ENCODE measurements at regions not wholly inside any gene's neighbourhood (a gene's known extent, or its start where the extent isn't known, plus 50 kb on each side); places are given as distances from the start of the nearest gene placed in this dataset.

- Histone ChIP-seq H3K4me3 (ENCODE audit: insufficient read depth, low read depth, low read length) (no peak overlapping the region), H3K36me3 (ENCODE audit: insufficient read depth, low read length) (no peaks in the 10 kb centered on the region), H3K79me2 (ENCODE audit: insufficient read depth, low read length) (no peaks in the 10 kb centered on the region), H4K20me1 (ENCODE audit: insufficient read depth, low read length) (no peaks in the 10 kb centered on the region), H3K9me3 (ENCODE audit: insufficient read depth, low read depth, low read length) (no peaks in the 10 kb centered on the region), H3K9ac (ENCODE audit: low read length) (no peak overlapping the region), H2AFZ (ENCODE audit: low read depth, low read length) (no peak overlapping the region), H3K4me2 (ENCODE audit: low read length) (no peak overlapping the region), H3K27ac (ENCODE audit: low read depth, low read length) (no peak overlapping the region), H3K27me3 (ENCODE audit: insufficient read depth, low read length) (no peaks in the 10 kb centered on the region), H3K4me1 (ENCODE audit: insufficient read depth, low read length) (no peaks in the 10 kb centered on the region)
- DNase-seq (ENCODE audit: low read depth) (no peak), FAIRE-seq (no peak)
- no peaks in the 10 kb centered on the region for H3K9me3 Mint-ChIP-seq (ENCODE audit: unreplicated experiment)
- no peak overlapping the region for H3K4me3 Mint-ChIP-seq (ENCODE audit: unreplicated experiment)
- H3K36me3 Mint-ChIP-seq (ENCODE audit: low read depth, unreplicated experiment), result no peaks in the 10 kb centered on the region
- H3K27me3 Mint-ChIP-seq (ENCODE audit: low read depth, unreplicated experiment), result no peaks in the 10 kb centered on the region
- no peak overlapping the region for H3K27ac Mint-ChIP-seq (ENCODE audit: unreplicated experiment)
- no peak for TF ChIP-seq EZH2 (IDR thresholded peaks at IDR 0.05; ENCODE audit: insufficient read depth, low read length)
- TF ChIP-seq, protein P1, sequence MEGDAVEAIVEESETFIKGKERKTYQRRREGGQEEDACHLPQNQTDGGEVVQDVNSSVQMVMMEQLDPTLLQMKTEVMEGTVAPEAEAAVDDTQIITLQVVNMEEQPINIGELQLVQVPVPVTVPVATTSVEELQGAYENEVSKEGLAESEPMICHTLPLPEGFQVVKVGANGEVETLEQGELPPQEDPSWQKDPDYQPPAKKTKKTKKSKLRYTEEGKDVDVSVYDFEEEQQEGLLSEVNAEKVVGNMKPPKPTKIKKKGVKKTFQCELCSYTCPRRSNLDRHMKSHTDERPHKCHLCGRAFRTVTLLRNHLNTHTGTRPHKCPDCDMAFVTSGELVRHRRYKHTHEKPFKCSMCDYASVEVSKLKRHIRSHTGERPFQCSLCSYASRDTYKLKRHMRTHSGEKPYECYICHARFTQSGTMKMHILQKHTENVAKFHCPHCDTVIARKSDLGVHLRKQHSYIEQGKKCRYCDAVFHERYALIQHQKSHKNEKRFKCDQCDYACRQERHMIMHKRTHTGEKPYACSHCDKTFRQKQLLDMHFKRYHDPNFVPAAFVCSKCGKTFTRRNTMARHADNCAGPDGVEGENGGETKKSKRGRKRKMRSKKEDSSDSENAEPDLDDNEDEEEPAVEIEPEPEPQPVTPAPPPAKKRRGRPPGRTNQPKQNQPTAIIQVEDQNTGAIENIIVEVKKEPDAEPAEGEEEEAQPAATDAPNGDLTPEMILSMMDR (IDR thresholded peaks at IDR 0.05; ENCODE audit: insufficient read depth, low read depth, low read length), result no peak
- H3K4me1 Mint-ChIP-seq (ENCODE audit: low read depth, unreplicated experiment), result peaks cover 2% of the 10 kb centered on the region
Measured at GRCh38 chr4:67080046-67080557, 465.2 kb downstream of the CENPC start.

DNA sequence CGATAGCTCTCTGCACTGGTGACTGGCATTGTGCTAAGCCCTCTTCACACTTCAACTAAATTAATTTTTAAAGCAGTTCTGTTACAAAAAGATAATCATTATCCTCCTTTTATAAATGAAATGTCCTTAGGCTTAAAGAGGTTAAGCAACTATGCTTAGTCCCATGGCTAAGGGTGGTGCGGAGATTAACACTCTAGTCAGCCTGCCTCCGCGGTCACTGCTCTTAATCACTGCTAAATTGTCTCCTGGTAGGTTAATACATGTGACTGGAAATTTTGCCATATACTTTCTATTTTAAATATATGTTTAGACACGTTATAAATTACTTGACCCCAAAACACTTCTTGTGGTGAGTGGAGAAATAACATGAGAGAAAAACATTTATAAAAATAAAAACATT, 473.7 kb downstream of the CENPC start:
- Histone ChIP-seq H3K4me1 (ENCODE audit: insufficient read depth, low read length) (no peaks in the 10 kb centered on the region), H3K9me3 (ENCODE audit: insufficient read depth, low read depth, low read length) (no peaks in the 10 kb centered on the region), H3K27ac (ENCODE audit: low read depth, low read length) (no peak overlapping the region), H4K20me1 (ENCODE audit: insufficient read depth, low read length) (no peaks in the 10 kb centered on the region), H3K4me3 (ENCODE audit: insufficient read depth, low read depth, low read length) (no peak overlapping the region), H3K36me3 (ENCODE audit: insufficient read depth, low read length) (no peaks in the 10 kb centered on the region), H3K79me2 (ENCODE audit: insufficient read depth, low read length) (no peaks in the 10 kb centered on the region), H3K9ac (ENCODE audit: low read length) (no peak overlapping the region), H3K4me2 (ENCODE audit: low read length) (no peak overlapping the region), H3K27me3 (ENCODE audit: insufficient read depth, low read length) (no peaks in the 10 kb centered on the region), H2AFZ (ENCODE audit: low read depth, low read length) (no peak overlapping the region)
- no peaks in the 10 kb centered on the region for H3K27me3 Mint-ChIP-seq (ENCODE audit: low read depth, unreplicated experiment)
- no peak overlapping the region for H3K27ac Mint-ChIP-seq (ENCODE audit: unreplicated experiment)
- FAIRE-seq, result no peak
- no peak for DNase-seq (ENCODE audit: low read depth)
- no peaks in the 10 kb centered on the region for H3K36me3 Mint-ChIP-seq (ENCODE audit: low read depth, unreplicated experiment)
- no peak overlapping the region for H3K4me3 Mint-ChIP-seq (ENCODE audit: unreplicated experiment)
- H3K4me1 Mint-ChIP-seq (ENCODE audit: low read depth, unreplicated experiment), result no peaks in the 10 kb centered on the region
- TF ChIP-seq, protein P1 (IDR thresholded peaks at IDR 0.05; ENCODE audit: insufficient read depth, low read depth, low read length), result no peak
- no peak for TF ChIP-seq EZH2 (IDR thresholded peaks at IDR 0.05; ENCODE audit: insufficient read depth, low read length)
- peaks cover 9% of the 10 kb centered on the region for H3K9me3 Mint-ChIP-seq (ENCODE audit: unreplicated experiment)

- Histone ChIP-seq H3K27me3 (ENCODE audit: insufficient read depth, low read length) (no peaks in the 10 kb centered on the region), H3K36me3 (ENCODE audit: insufficient read depth, low read length) (no peaks in the 10 kb centered on the region), H3K27ac (ENCODE audit: low read depth, low read length) (no peak overlapping the region), H3K79me2 (ENCODE audit: insufficient read depth, low read length) (no peaks in the 10 kb centered on the region), H3K4me2 (ENCODE audit: low read length) (no peak overlapping the region), H3K9ac (ENCODE audit: low read length) (no peak overlapping the region), H3K9me3 (ENCODE audit: insufficient read depth, low read depth, low read length) (no peaks in the 10 kb centered on the region), H2AFZ (ENCODE audit: low read depth, low read length) (no peak overlapping the region), H3K4me3 (ENCODE audit: insufficient read depth, low read depth, low read length) (no peak overlapping the region), H4K20me1 (ENCODE audit: insufficient read depth, low read length) (no peaks in the 10 kb centered on the region), H3K4me1 (ENCODE audit: insufficient read depth, low read length) (no peaks in the 10 kb centered on the region)
- Mint-ChIP-seq H3K4me3 (ENCODE audit: unreplicated experiment) (no peak overlapping the region), H3K27me3 (ENCODE audit: low read depth, unreplicated experiment) (no peaks in the 10 kb centered on the region), H3K36me3 (ENCODE audit: low read depth, unreplicated experiment) (no peaks in the 10 kb centered on the region), H3K9me3 (ENCODE audit: unreplicated experiment) (no peaks in the 10 kb centered on the region), H3K27ac (ENCODE audit: unreplicated experiment) (no peak overlapping the region), H3K4me1 (ENCODE audit: low read depth, unreplicated experiment) (no peaks in the 10 kb centered on the region)
- FAIRE-seq (no peak), DNase-seq (ENCODE audit: low read depth) (no peak)
- no peak for TF ChIP-seq EZH2 (IDR thresholded peaks at IDR 0.05; ENCODE audit: insufficient read depth, low read length)
- TF ChIP-seq, protein P1 (IDR thresholded peaks at IDR 0.05; ENCODE audit: insufficient read depth, low read depth, low read length), result no peak
Measured at GRCh38 chr4:67055319-67055718, 490.0 kb downstream of the CENPC start.

All from astrocyte (in vitro differentiated cells and primary cell).